ENCODE measurements at regions not wholly inside any gene's neighbourhood (a gene's known extent, or its start where the extent isn't known, plus 50 kb on each side); places are given as distances from the start of the nearest gene placed in this dataset.

DNA sequence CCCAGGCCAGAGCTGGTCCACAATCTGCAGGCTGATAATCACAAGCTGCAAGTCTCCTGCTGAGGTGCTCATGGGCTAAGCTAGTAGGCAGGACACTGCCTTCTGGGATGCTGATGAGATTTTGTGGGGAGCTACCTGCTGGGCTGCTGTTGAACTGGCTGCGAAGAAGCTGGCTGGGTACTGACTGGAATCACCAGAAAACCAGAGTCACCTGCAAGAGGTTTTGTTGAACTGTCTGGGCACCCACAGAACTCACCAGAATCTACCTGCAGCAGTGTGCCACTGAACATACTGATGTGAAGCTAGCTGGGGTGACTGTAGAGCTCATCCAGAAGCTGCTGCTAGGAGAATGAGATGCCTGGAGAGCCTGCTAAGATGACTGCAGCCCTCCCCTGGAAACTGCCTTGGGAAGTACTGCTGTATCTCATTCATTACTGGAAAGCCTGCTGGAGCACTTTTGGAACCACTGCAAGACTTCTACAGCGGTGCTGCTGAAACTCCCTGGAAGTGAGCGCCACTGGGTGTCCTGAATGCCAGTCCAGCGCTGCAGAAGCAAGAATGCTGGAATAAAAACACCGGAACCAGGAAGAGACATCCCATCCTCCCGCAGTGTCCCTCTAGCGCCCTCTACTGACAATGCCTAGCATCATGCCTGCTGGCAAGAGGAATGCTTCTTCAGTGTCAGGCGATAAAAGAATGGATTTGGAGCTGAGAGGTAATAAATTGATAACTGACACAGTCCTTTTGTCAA, 64.9 kb upstream of the ARHGAP18 start (continued):
- TF ChIP-seq, protein P1, sequence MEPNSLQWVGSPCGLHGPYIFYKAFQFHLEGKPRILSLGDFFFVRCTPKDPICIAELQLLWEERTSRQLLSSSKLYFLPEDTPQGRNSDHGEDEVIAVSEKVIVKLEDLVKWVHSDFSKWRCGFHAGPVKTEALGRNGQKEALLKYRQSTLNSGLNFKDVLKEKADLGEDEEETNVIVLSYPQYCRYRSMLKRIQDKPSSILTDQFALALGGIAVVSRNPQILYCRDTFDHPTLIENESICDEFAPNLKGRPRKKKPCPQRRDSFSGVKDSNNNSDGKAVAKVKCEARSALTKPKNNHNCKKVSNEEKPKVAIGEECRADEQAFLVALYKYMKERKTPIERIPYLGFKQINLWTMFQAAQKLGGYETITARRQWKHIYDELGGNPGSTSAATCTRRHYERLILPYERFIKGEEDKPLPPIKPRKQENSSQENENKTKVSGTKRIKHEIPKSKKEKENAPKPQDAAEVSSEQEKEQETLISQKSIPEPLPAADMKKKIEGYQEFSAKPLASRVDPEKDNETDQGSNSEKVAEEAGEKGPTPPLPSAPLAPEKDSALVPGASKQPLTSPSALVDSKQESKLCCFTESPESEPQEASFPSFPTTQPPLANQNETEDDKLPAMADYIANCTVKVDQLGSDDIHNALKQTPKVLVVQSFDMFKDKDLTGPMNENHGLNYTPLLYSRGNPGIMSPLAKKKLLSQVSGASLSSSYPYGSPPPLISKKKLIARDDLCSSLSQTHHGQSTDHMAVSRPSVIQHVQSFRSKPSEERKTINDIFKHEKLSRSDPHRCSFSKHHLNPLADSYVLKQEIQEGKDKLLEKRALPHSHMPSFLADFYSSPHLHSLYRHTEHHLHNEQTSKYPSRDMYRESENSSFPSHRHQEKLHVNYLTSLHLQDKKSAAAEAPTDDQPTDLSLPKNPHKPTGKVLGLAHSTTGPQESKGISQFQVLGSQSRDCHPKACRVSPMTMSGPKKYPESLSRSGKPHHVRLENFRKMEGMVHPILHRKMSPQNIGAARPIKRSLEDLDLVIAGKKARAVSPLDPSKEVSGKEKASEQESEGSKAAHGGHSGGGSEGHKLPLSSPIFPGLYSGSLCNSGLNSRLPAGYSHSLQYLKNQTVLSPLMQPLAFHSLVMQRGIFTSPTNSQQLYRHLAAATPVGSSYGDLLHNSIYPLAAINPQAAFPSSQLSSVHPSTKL (CRISPR knock-in tag; IDR thresholded peaks at IDR 0.05) = peak; percentile 60
- TF ChIP-seq, protein P2, sequence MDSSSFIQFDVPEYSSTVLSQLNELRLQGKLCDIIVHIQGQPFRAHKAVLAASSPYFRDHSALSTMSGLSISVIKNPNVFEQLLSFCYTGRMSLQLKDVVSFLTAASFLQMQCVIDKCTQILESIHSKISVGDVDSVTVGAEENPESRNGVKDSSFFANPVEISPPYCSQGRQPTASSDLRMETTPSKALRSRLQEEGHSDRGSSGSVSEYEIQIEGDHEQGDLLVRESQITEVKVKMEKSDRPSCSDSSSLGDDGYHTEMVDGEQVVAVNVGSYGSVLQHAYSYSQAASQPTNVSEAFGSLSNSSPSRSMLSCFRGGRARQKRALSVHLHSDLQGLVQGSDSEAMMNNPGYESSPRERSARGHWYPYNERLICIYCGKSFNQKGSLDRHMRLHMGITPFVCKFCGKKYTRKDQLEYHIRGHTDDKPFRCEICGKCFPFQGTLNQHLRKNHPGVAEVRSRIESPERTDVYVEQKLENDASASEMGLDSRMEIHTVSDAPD (CRISPR knock-in tag; IDR thresholded peaks at IDR 0.05) = no peak; the same call in 1 of the 2 replicates
- TF ChIP-seq, protein P3, sequence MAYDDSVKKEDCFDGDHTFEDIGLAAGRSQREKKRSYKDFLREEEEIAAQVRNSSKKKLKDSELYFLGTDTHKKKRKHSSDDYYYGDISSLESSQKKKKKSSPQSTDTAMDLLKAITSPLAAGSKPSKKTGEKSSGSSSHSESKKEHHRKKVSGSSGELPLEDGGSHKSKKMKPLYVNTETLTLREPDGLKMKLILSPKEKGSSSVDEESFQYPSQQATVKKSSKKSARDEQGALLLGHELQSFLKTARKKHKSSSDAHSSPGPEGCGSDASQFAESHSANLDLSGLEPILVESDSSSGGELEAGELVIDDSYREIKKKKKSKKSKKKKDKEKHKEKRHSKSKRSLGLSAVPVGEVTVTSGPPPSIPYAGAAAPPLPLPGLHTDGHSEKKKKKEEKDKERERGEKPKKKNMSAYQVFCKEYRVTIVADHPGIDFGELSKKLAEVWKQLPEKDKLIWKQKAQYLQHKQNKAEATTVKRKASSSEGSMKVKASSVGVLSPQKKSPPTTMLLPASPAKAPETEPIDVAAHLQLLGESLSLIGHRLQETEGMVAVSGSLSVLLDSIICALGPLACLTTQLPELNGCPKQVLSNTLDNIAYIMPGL (CRISPR knock-in tag; IDR thresholded peaks at IDR 0.05; ENCODE audit: borderline replicate concordance in 1 of 2, low read depth in 1 of 2) = peak; percentile 77 to 85
- TF ChIP-seq, protein P4, sequence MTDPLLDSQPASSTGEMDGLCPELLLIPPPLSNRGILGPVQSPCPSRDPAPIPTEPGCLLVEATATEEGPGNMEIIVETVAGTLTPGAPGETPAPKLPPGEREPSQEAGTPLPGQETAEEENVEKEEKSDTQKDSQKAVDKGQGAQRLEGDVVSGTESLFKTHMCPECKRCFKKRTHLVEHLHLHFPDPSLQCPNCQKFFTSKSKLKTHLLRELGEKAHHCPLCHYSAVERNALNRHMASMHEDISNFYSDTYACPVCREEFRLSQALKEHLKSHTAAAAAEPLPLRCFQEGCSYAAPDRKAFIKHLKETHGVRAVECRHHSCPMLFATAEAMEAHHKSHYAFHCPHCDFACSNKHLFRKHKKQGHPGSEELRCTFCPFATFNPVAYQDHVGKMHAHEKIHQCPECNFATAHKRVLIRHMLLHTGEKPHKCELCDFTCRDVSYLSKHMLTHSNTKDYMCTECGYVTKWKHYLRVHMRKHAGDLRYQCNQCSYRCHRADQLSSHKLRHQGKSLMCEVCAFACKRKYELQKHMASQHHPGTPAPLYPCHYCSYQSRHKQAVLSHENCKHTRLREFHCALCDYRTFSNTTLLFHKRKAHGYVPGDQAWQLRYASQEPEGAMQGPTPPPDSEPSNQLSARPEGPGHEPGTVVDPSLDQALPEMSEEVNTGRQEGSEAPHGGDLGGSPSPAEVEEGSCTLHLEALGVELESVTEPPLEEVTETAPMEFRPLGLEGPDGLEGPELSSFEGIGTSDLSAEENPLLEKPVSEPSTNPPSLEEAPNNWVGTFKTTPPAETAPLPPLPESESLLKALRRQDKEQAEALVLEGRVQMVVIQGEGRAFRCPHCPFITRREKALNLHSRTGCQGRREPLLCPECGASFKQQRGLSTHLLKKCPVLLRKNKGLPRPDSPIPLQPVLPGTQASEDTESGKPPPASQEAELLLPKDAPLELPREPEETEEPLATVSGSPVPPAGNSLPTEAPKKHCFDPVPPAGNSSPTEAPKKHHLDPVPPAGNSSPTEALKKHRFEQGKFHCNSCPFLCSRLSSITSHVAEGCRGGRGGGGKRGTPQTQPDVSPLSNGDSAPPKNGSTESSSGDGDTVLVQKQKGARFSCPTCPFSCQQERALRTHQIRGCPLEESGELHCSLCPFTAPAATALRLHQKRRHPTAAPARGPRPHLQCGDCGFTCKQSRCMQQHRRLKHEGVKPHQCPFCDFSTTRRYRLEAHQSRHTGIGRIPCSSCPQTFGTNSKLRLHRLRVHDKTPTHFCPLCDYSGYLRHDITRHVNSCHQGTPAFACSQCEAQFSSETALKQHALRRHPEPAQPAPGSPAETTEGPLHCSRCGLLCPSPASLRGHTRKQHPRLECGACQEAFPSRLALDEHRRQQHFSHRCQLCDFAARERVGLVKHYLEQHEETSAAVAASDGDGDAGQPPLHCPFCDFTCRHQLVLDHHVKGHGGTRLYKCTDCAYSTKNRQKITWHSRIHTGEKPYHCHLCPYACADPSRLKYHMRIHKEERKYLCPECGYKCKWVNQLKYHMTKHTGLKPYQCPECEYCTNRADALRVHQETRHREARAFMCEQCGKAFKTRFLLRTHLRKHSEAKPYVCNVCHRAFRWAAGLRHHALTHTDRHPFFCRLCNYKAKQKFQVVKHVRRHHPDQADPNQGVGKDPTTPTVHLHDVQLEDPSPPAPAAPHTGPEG (CRISPR knock-in tag; IDR thresholded peaks at IDR 0.05) = no peak
- TF ChIP-seq SNAPC2 (CRISPR knock-in tag; IDR thresholded peaks at IDR 0.05) = 0 out of 2 replicates have a peak, but pooled peaks have one; percentile 42
- no peak for TF ChIP-seq NFE2L2 (IDR thresholded peaks at IDR 0.05; ENCODE audit: low read length)
- no peak for TF ChIP-seq EHMT2 (IDR thresholded peaks at IDR 0.05; ENCODE audit: borderline replicate concordance, low read depth, low read length)
- no peak for TF ChIP-seq ZBTB8A (CRISPR knock-in tag; IDR thresholded peaks at IDR 0.05; ENCODE audit: borderline replicate concordance, low read depth)
- TF ChIP-seq PITX1 (CRISPR knock-in tag; IDR thresholded peaks at IDR 0.05) = peak; percentile 58; the same call in 1 of the 2 replicates
- no peak for TF ChIP-seq TOE1 (CRISPR knock-in tag; IDR thresholded peaks at IDR 0.05)
- TF ChIP-seq FOXA1 (IDR thresholded peaks at IDR 0.05) = no peak
- TF ChIP-seq FOXA1 (CRISPR knock-in tag; IDR thresholded peaks at IDR 0.05) = no peak
- TF ChIP-seq ONECUT2 (CRISPR knock-in tag; IDR thresholded peaks at IDR 0.05) = no peak
- TF ChIP-seq ZFP36L1 (CRISPR knock-in tag; IDR thresholded peaks at IDR 0.05) = 0 out of 2 replicates have a peak, but pooled peaks have one; percentile 52
- TF ChIP-seq ZSCAN22 (CRISPR knock-in tag; IDR thresholded peaks at IDR 0.05) = no peak
- no peak for TF ChIP-seq YEATS2 (CRISPR knock-in tag; IDR thresholded peaks at IDR 0.05; ENCODE audit: borderline replicate concordance)
- TF ChIP-seq AGO2 (optimal IDR thresholded peaks at IDR 0.05; ENCODE audit: low read depth, low read length) = no peak

All from HepG2 (cell line).